ENCODE measurements at regions not wholly inside any gene's neighbourhood (a gene's known extent, or its start where the extent isn't known, plus 50 kb on each side); places are given as distances from the start of the nearest gene placed in this dataset.

DNA sequence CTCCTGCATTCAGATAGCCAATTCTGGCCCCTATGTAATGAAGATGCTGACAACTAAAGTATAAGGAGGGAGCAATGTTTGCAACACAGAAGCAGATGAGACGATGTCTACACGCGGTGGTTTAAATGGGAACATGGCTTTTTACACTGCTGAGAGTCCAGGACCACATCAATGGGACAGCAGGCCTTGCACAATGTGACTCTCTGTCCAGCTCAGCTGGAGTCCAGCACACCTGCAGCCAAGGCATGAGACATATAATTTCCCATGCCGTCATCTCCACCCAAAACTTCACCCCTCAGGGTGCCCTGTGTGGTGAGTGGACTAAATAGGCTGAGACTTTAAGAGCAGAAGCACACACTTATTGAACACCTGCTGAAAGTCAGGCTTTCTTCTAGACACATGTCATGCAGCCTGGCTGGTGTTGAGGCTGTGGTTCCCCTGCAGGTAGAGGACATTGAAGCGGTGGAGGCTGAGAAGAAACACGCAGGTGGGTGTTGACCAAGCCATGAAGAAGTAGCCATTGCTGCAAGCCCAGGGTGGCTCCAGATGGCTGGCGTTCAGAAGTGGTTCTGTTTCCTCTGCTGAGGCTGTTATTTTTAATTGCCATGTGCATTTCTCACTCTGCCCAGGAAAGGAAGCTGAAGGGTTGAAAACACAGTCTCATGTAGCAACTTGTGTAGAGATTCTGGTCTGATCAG lies 345.6 kb downstream of the MYCN start:
- H3K27ac ChIP-seq: no peak overlapping the region
- in situ Hi-C loops (cut with HindIII; ENCODE audit: low pct_ligation_motif_present, low sequenced_read_pairs): no loop called here
- H3K36me3 ChIP-seq (replicated peaks): no peaks in the 10 kb centered on the region
- TF ChIP-seq, protein P1, sequence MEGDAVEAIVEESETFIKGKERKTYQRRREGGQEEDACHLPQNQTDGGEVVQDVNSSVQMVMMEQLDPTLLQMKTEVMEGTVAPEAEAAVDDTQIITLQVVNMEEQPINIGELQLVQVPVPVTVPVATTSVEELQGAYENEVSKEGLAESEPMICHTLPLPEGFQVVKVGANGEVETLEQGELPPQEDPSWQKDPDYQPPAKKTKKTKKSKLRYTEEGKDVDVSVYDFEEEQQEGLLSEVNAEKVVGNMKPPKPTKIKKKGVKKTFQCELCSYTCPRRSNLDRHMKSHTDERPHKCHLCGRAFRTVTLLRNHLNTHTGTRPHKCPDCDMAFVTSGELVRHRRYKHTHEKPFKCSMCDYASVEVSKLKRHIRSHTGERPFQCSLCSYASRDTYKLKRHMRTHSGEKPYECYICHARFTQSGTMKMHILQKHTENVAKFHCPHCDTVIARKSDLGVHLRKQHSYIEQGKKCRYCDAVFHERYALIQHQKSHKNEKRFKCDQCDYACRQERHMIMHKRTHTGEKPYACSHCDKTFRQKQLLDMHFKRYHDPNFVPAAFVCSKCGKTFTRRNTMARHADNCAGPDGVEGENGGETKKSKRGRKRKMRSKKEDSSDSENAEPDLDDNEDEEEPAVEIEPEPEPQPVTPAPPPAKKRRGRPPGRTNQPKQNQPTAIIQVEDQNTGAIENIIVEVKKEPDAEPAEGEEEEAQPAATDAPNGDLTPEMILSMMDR (IDR thresholded peaks at IDR 0.05; ENCODE audit: low read depth, low read length, missing control alignments): no peak
- no peaks in the 10 kb centered on the region for H3K27me3 ChIP-seq (replicated peaks)
- DNase-seq: no peak
- H3K4me3 ChIP-seq (ENCODE audit: low read depth, low read length): no peak overlapping the region

DNA sequence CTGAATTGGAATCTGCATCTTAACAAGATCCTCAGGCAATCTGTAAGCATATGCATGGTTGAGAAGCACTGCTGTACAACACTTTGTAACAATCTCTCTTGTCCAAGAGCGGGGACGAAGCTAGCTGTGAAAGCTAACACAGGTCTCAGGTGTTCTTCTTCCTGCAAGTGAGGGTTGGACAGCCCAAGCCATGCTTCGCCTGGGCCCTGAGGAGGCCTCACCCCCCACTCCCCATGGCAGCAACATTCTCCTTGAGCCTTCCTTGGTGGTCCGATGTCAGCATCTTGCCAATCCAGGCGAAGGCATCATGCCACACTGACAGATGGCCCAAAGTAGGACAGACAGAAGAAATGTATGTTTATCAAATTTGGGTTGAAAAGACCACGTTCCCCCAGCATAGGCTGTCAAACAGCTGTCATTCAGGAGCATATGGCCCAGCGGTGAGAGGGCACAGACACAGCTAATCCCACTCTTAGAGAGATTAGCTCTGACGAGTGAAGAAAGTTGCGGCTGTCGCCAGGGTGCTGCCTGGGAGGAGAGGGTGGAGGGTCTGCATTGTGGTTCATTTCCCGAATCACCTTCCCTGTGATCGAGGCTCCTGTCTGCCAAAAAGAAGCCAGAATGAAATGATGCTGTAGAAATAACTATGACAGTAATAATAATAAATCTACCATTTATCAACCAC lies 344.7 kb downstream of the MYCN start:
- Histone ChIP-seq H3K4me3 (ENCODE audit: low read depth, low read length) (no peak overlapping the region), H3K27ac (no peak overlapping the region), H3K36me3 (replicated peaks) (no peaks in the 10 kb centered on the region), H3K27me3 (replicated peaks) (no peaks in the 10 kb centered on the region)
- DNase-seq: no peak
- TF ChIP-seq, protein P1 (IDR thresholded peaks at IDR 0.05; ENCODE audit: low read depth, low read length, missing control alignments): no peak
- in situ Hi-C loops (cut with HindIII; ENCODE audit: low pct_ligation_motif_present, low sequenced_read_pairs): no loop called here

- Histone ChIP-seq H3K4me3 (ENCODE audit: low read depth, low read length) (no peak overlapping the region), H3K27ac (no peak overlapping the region), H3K36me3 (replicated peaks) (no peaks in the 10 kb centered on the region), H3K27me3 (replicated peaks) (no peaks in the 10 kb centered on the region)
- TF ChIP-seq, protein P1 (IDR thresholded peaks at IDR 0.05; ENCODE audit: low read depth, low read length, missing control alignments): no peak
- DNase-seq: no peak
- in situ Hi-C loops (cut with HindIII; ENCODE audit: low pct_ligation_motif_present, low sequenced_read_pairs): no loop called here
Observed at GRCh38 chr2:16283071-16283850, 342.9 kb downstream of the MYCN start.

DNA sequence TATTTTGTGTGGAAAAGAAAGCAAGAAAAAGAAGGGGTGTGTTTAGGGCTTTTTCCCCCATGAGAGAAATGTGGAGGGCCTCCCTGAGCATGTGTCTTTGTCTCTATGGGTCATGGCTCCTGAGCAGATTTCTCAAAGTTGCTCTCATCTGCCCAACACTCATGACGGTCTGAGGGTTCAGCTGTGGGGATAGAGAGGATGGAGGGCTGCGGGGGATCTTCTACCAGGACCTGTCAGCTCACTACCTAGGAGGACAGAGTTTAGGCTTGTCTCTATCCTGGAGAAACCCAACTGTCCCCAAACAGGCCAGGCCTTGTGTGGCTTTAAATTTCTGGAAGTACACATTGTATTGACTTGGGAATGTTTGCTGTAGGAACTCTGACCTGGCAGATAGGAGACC lies 342.2 kb downstream of the MYCN start:
- H3K36me3 ChIP-seq (replicated peaks): no peaks in the 10 kb centered on the region
- no peak overlapping the region for H3K4me3 ChIP-seq (ENCODE audit: low read depth, low read length)
- DNase-seq: no peak
- no peaks in the 10 kb centered on the region for H3K27me3 ChIP-seq (replicated peaks)
- TF ChIP-seq, protein P1 (IDR thresholded peaks at IDR 0.05; ENCODE audit: low read depth, low read length, missing control alignments): no peak
- H3K27ac ChIP-seq: no peak overlapping the region
- in situ Hi-C loops (cut with HindIII; ENCODE audit: low pct_ligation_motif_present, low sequenced_read_pairs): no loop called here

DNA sequence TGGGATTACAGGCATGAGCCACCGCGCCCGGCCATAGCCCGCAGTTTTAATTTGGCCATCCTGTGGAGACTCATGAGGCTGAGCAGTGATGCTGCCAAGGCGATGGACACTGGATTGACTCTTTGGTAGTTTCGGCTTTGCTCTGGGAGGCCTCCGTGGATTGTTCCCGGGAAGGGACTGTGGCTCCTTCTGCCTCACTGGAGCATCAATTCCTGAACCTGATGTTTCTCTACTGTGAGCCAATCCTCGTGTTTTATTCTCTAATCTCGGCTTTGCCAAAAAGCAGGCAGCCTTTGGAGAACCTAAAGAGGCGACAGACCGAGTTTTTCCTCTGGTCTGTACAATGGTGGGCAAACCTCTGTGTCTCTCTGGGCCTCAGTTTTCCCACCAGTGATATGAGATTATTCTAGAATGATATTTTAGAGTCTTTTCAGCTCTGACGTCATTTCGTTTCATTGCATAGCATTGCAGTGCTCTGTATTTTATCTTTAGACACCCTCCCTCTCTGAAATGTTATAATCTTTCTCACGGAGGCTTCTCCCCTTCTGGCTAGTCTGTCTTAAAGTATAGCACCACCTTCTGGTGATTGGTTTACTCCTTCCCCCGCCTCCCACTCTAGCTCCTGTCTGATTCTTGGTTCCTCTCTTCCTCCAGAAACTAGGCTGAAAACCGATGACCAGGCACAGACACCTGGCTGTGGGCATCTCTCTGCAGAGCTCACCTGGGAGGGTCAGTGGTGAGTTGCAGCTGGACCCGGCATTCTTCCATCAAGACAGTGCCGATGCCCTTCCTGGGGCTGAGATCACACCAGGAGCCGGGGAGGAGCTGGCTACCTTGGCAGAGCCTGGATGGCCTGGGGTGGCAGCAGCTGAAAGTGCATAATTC lies 341.3 kb downstream of the MYCN start:
- Histone ChIP-seq H3K27ac (no peak overlapping the region), H3K4me3 (ENCODE audit: low read depth, low read length) (no peak overlapping the region), H3K27me3 (replicated peaks) (no peaks in the 10 kb centered on the region), H3K36me3 (replicated peaks) (no peaks in the 10 kb centered on the region)
- in situ Hi-C loops (cut with HindIII; ENCODE audit: low pct_ligation_motif_present, low sequenced_read_pairs): no loop called here
- TF ChIP-seq, protein P1 (IDR thresholded peaks at IDR 0.05; ENCODE audit: low read depth, low read length, missing control alignments): peak; percentile 10
- no peak for DNase-seq

Measured in brain microvascular endothelial cell (primary cell).